IMR-90 (cell line): ENCODE measurements at regions not wholly inside any gene's neighbourhood (a gene's known extent, or its start where the extent isn't known, plus 50 kb on each side); places are given as distances from the start of the nearest gene placed in this dataset.

Experiments
- ATAC-seq: fragments of 200-7000 bp; cut with Tn5 transposase; 2 replicates; pipeline ENCODE4 v1.9.1; 2020; ENCODE audit warnings: low read depth, mild to moderate bottlenecking, moderate library complexity
- BruUV-seq: library from RNA; stranded (reverse); fragments of 400-500 nt; replicated peaks from 2 replicates; lab custom pipeline; 2021; lab: Mats Ljungman, UMichigan
- CTCF ChIA-PET: fragments of 300-600 bp; formaldehyde crosslinking; extraction: SDS; loops from one replicate; lab custom pipeline; 2021; ENCODE audit warnings: antibody characterized with exemption; lab: Yijun Ruan, JAX
- POLR2A ChIA-PET: fragments of 300-600 bp; sonication (Branson Sonifier 250); formaldehyde crosslinking; loops from one replicate; lab custom pipeline; 2022; ENCODE audit warnings: antibody characterized with exemption; ENCODE audit not compliant: unreplicated experiment; lab: Charles Lee
- DNase-seq: peaks from one replicate; pipeline ENCODE4 v3.0.0; 2013
- H2AFZ ChIP-seq: replicated peaks from 2 replicates; pipeline ENCODE3; 2013; ENCODE audit warnings: low read length, mild to moderate bottlenecking; ENCODE audit not compliant: poor library complexity
- H2AK5ac ChIP-seq: 2 replicates; pipeline ENCODE4 v1.6.1; 2013; ENCODE audit warnings: low read depth, low read length, inconsistent platforms
- H2AK9ac ChIP-seq: replicated peaks from 2 replicates; pipeline ENCODE3; 2013; ENCODE audit warnings: mild to moderate bottlenecking, low read depth, low read length, moderate library complexity; ENCODE audit not compliant: poor library complexity
- H2BK120ac ChIP-seq: 2 replicates; pipeline ENCODE4 v1.6.1; 2013; ENCODE audit warnings: low read depth, low read length, inconsistent platforms
- H2BK15ac ChIP-seq: 3 replicates; pipeline ENCODE4 v1.6.1; 2013; ENCODE audit warnings: low read depth, low read length, inconsistent platforms
- H2BK20ac ChIP-seq: 2 replicates; pipeline ENCODE4 v1.6.1; 2013; ENCODE audit warnings: low read depth, mild to moderate bottlenecking, inconsistent platforms, low read length, moderate library complexity
- H2BK5ac ChIP-seq: 2 replicates; pipeline ENCODE4 v1.6.1; 2013; ENCODE audit warnings: mild to moderate bottlenecking, low read depth, low read length, inconsistent platforms; ENCODE audit not compliant: poor library complexity, severe bottlenecking
- H3K14ac ChIP-seq: replicated peaks from 2 replicates; pipeline ENCODE4 v1.6.1; 2013; ENCODE audit warnings: low read depth, low read length, inconsistent platforms
- H3K18ac ChIP-seq: 2 replicates; pipeline ENCODE4 v1.6.1; 2013; ENCODE audit warnings: low read depth, low read length, control low read depth
- H3K23ac ChIP-seq: 2 replicates; pipeline ENCODE4 v1.6.1; 2013; ENCODE audit warnings: low read depth, low read length, inconsistent platforms
- H3K27ac ChIP-seq: 2 replicates; pipeline ENCODE4 v1.5.1; 2013; ENCODE audit warnings: mild to moderate bottlenecking, control low read depth, low read length; ENCODE audit not compliant: insufficient read depth
- H3K27me3 ChIP-seq: 2 replicates; pipeline ENCODE4 v1.6.1; 2013; ENCODE audit warnings: low read length; ENCODE audit not compliant: control insufficient read depth, insufficient read depth
- H3K36me3 ChIP-seq: 2 replicates; pipeline ENCODE4 v1.6.1; 2013; ENCODE audit warnings: low read length, mixed read lengths; ENCODE audit not compliant: control insufficient read depth, insufficient read depth
- H3K4ac ChIP-seq: 2 replicates; pipeline ENCODE4 v1.6.1; 2013; ENCODE audit warnings: low read depth, low read length, inconsistent platforms
- H3K4me1 ChIP-seq: 2 replicates; pipeline ENCODE4 v1.6.1; 2013; ENCODE audit warnings: low read length, mixed read lengths; ENCODE audit not compliant: control insufficient read depth, insufficient read depth
- H3K4me2 ChIP-seq: 2 replicates; pipeline ENCODE4 v1.6.1; 2013; ENCODE audit warnings: low read depth, mild to moderate bottlenecking, control low read depth, low read length, moderate library complexity
- H3K4me3 ChIP-seq: 2 replicates; pipeline ENCODE4 v1.5.1; 2013; ENCODE audit warnings: low read depth, mild to moderate bottlenecking, control low read depth, low read length, moderate library complexity; ENCODE audit not compliant: insufficient read depth
- H3K56ac ChIP-seq: 2 replicates; pipeline ENCODE4 v1.6.1; 2013; ENCODE audit warnings: low read length, inconsistent platforms; ENCODE audit not compliant: insufficient read depth; ENCODE audit errors: extremely low read depth
- H3K79me1 ChIP-seq, 2 experiments: 2 replicates each; pipeline ENCODE4 v1.6.1; 2013; ENCODE audit warnings: low read length in 2 of 2, inconsistent platforms in 1 of 2, low read depth in 1 of 2
- H3K9ac ChIP-seq: 2 replicates; pipeline ENCODE4 v1.6.1; 2013; ENCODE audit warnings: low read depth, low read length, control low read depth
- H3K9me1 ChIP-seq: 2 replicates; pipeline ENCODE4 v1.6.1; 2013; ENCODE audit warnings: low read length, inconsistent platforms; ENCODE audit not compliant: insufficient read depth
- H3K9me3 ChIP-seq: 2 replicates; pipeline ENCODE4 v1.6.1; 2013; ENCODE audit warnings: low read length; ENCODE audit not compliant: control insufficient read depth, insufficient read depth
- H4K20me1 ChIP-seq: 2 replicates; pipeline ENCODE4 v1.6.1; 2013; ENCODE audit warnings: low read length, inconsistent platforms; ENCODE audit not compliant: insufficient read depth
- H4K5ac ChIP-seq: 2 replicates; pipeline ENCODE4 v1.6.1; 2013; ENCODE audit warnings: mild to moderate bottlenecking, low read depth, low read length, control low read depth
- H4K8ac ChIP-seq, 2 experiments: 2 replicates each; pipeline ENCODE4 v1.6.1; 2013; ENCODE audit warnings: low read depth in 2 of 2, low read length in 2 of 2, control low read depth in 1 of 2, inconsistent platforms in 1 of 2
- H4K91ac ChIP-seq: 2 replicates; pipeline ENCODE4 v1.6.1; 2013; ENCODE audit warnings: low read depth, low read length, inconsistent platforms; ENCODE audit not compliant: insufficient read depth
- BHLHE40 ChIP-seq: fragments of 150-350 bp; IDR thresholded peaks from 2 replicates; pipeline ENCODE4 v1.6.1; 2016; ENCODE audit warnings: mild to moderate bottlenecking, low read depth, low read length
- CEBPB ChIP-seq: IDR thresholded peaks from 2 replicates; pipeline ENCODE4 v1.6.1; 2012; ENCODE audit warnings: low read depth, low read length, improper control_type of control experiment
- CHD1 ChIP-seq: IDR thresholded peaks from 2 replicates; pipeline ENCODE4 v1.6.1; 2012; ENCODE audit warnings: low read depth, low read length, improper control_type of control experiment
- CTCF ChIP-seq: conservative IDR thresholded peaks from 2 replicates; pipeline ENCODE4 v1.5.1; 2012; ENCODE audit warnings: mild to moderate bottlenecking, low read depth, low read length, improper control_type of control experiment
- ELK1 ChIP-seq: fragments of 150-350 bp; IDR thresholded peaks from 2 replicates; pipeline ENCODE4 v1.6.1; 2016; ENCODE audit warnings: low read depth, mild to moderate bottlenecking, low read length, moderate library complexity, borderline replicate concordance
- FOS ChIP-seq: fragments of 150-350 bp; IDR thresholded peaks from 2 replicates; pipeline ENCODE4 v1.6.1; 2016; ENCODE audit warnings: low read depth, low read length
- MAFK ChIP-seq: IDR thresholded peaks from 2 replicates; pipeline ENCODE4 v1.6.1; 2012; ENCODE audit warnings: low read depth, low read length, improper control_type of control experiment
- MAZ ChIP-seq: IDR thresholded peaks from 2 replicates; pipeline ENCODE4 v1.6.1; 2012; ENCODE audit warnings: low read depth, mild to moderate bottlenecking, low read length, improper control_type of control experiment, moderate library complexity, borderline replicate concordance
- MXI1 ChIP-seq: IDR thresholded peaks from 2 replicates; pipeline ENCODE4 v1.6.1; 2012; ENCODE audit warnings: low read depth, mild to moderate bottlenecking, low read length, moderate library complexity, borderline replicate concordance
- NFE2L2 ChIP-seq: fragments of 150-350 bp; IDR thresholded peaks from 2 replicates; pipeline ENCODE4 v1.6.1; 2016; ENCODE audit warnings: low read depth, mild to moderate bottlenecking, low read length
- POLR2A ChIP-seq: IDR thresholded peaks from 2 replicates; pipeline ENCODE4 v1.6.1; 2012; ENCODE audit warnings: mild to moderate bottlenecking, low read depth, low read length
- RAD21 ChIP-seq: IDR thresholded peaks from 2 replicates; pipeline ENCODE4 v1.6.1; 2012; ENCODE audit warnings: low read length, improper control_type of control experiment
- RCOR1 ChIP-seq: IDR thresholded peaks from 2 replicates; pipeline ENCODE4 v1.6.1; 2012; ENCODE audit warnings: mild to moderate bottlenecking, low read length, improper control_type of control experiment; ENCODE audit not compliant: insufficient replicate concordance
- RFX5 ChIP-seq: IDR thresholded peaks from 2 replicates; pipeline ENCODE4 v1.8.0; 2012; ENCODE audit warnings: low read depth, mild to moderate bottlenecking, low read length, moderate library complexity
- SMC3 ChIP-seq: fragments of 150-350 bp; IDR thresholded peaks from 2 replicates; pipeline ENCODE4 v1.6.1; 2016; ENCODE audit warnings: low read depth, mild to moderate bottlenecking, antibody characterized with exemption, low read length, moderate library complexity
- USF2 ChIP-seq: fragments of 150-350 bp; IDR thresholded peaks from 2 replicates; pipeline ENCODE4 v1.6.1; 2017; ENCODE audit warnings: mild to moderate bottlenecking, antibody characterized with exemption, low read length, low read depth
- WGBS, 2 experiments: methylation state at CpG; one replicate each; pipeline versions ENCODE4 v1.1.5 to v1.1.7; 2013; ENCODE audit warnings: missing lambda C conversion rate in 2 of 2; ENCODE audit not compliant: insufficient read length in 1 of 2; ENCODE audit errors: extremely low coverage in 2 of 2; 5-methylcytosine and 5-hydroxymethylcytosine counted together
- dilution Hi-C: fragments of 300-500 bp; cut with HindIII; formaldehyde crosslinking; loops from one replicate; pipeline ENCODE4 v1.14.3; 2018; ENCODE audit warnings: low sequenced_read_pairs; ENCODE audit not compliant: unreplicated experiment
- in situ Hi-C: fragments of 300-500 bp; cut with MboI; formaldehyde crosslinking; loops from 3 replicates; pipeline ENCODE4 v1.14.3; 2019; ENCODE audit warnings: low sequenced_read_pairs, inconsistent platforms, mixed read lengths
- intact Hi-C: fragments of 100-400 bp; cut with micrococcal nuclease; formaldehyde crosslinking; loops from 2 replicates; pipeline ENCODE4 v1.10.0; 2022

- Histone ChIP-seq H3K9ac (no peak overlapping the region), H2AK9ac (no peak overlapping the region), H3K9me1 (no peaks in the 10 kb centered on the region), H3K18ac (no peak overlapping the region), H2AFZ (no peak overlapping the region), H3K23ac (no peak overlapping the region), H3K36me3 (no peaks in the 10 kb centered on the region), H2BK15ac (no peak overlapping the region), H3K14ac (no peak overlapping the region), H2BK20ac (no peak overlapping the region), H4K8ac (no peak overlapping the region), H2AK5ac (no peak overlapping the region), H2BK5ac (no peak overlapping the region), H4K91ac (no peak overlapping the region), H3K56ac (no peak overlapping the region), H3K79me1 (no peaks in the 10 kb centered on the region), H3K4ac (no peak overlapping the region), H3K4me2 (no peak overlapping the region), H3K27me3 (peaks cover 7% of the 10 kb centered on the region; the same call in 1 of the 2 replicates), H2BK120ac (no peak overlapping the region), H3K4me3 (no peak overlapping the region), H4K5ac (no peak overlapping the region), H3K27ac (no peak overlapping the region), H3K4me1 (no peaks in the 10 kb centered on the region), H4K20me1 (no peaks in the 10 kb centered on the region), H3K9me3 (no peaks in the 10 kb centered on the region)
- TF ChIP-seq FOS, result no peak
- TF ChIP-seq NFE2L2, result no peak
- no peak for TF ChIP-seq CEBPB
- TF ChIP-seq USF2, result no peak
- no peak for TF ChIP-seq RAD21
- TF ChIP-seq CTCF, result no peak
- no peak for TF ChIP-seq RFX5
- TF ChIP-seq BHLHE40, result no peak
- TF ChIP-seq MAFK, result no peak
- no peak for TF ChIP-seq RCOR1
- TF ChIP-seq SMC3, result no peak
- no peak for TF ChIP-seq ELK1
- no peak for TF ChIP-seq CHD1
- TF ChIP-seq MXI1, result no peak
- TF ChIP-seq MAZ, result no peak
- no peak for TF ChIP-seq POLR2A
- WGBS, 2 experiments, result 14% methylated on average over 2 of the region's 5 CpGs; no CpG with 5 or more reads in 1 of the 2 experiments
- CTCF ChIA-PET, result no interaction called here
- BruUV-seq, result no TSS peak
- POLR2A ChIA-PET, result no interaction called here
- intact Hi-C loops, result no loop called here
- DNase-seq (no peak), ATAC-seq (no peak)
- in situ Hi-C loops, result no loop called here
- dilution Hi-C loops, result no loop called here
These were observed 55.0 kb upstream of the CXCL12 start for GRCh38 chr10:44439958-44440244.
